ENCODE measurements at regions not wholly inside any gene's neighbourhood (a gene's known extent, or its start where the extent isn't known, plus 50 kb on each side); places are given as distances from the start of the nearest gene placed in this dataset.
"Not testable (repeated sequence)": the region's sequence is repeated elsewhere in the genome, so short reads cannot be mapped to it uniquely, and the experiment has no call there.

DNA sequence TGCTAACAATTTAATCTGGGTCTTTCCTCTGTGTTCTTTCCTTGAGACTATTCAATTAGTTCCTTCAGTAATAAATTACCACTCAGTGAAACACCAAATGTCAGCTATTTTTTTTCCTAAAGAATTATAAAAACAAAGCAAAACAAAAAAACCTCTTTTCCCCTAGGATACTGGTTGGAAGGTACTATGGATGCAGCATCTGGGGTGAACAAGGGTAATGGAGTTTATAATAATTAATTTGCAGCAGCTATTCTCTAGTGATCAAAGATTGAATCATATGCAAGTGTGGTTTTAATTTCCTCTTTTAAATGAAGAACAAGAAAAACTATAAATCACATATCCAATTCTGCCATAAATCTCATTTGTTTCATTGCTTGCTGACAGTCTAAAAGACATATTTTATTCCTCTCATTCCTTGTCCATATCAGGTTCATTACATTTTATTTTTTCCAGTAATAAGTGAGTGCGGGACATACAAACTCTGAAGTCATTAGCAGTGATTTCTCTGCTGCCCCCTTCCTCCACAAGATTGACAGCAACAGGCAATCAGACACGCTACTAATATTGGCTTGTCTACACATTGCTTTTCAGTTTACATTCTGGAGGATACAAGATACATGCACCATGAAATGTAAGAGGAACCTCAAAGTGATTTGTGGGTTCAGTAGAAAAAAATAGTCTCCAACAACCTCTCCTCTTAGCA lies 1093.4 kb upstream of the SLIT2 start:
- no peak for DNase-seq (ENCODE audit: low read depth)

DNA sequence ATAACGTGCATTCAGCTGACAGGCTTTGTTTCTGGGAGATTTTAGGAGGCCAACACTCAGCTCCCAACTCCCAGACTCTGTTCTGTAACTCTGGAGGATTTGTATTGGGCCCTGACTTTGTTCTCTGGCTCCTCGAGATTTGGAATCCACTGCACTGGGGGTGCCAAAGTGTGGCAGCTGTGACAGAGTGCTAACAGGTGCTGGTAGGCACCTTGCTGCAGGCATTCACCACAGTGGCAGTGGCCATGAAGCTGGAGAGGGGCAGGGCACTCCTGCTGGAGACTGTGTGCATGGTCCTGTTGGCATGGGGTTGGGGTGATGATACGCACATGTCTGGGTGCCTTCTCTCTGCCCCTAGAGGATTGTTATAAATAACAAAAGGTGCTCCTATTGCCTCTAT lies 1094.9 kb upstream of the SLIT2 start:
- DNase-seq (ENCODE audit: low read depth), result no peak

DNA sequence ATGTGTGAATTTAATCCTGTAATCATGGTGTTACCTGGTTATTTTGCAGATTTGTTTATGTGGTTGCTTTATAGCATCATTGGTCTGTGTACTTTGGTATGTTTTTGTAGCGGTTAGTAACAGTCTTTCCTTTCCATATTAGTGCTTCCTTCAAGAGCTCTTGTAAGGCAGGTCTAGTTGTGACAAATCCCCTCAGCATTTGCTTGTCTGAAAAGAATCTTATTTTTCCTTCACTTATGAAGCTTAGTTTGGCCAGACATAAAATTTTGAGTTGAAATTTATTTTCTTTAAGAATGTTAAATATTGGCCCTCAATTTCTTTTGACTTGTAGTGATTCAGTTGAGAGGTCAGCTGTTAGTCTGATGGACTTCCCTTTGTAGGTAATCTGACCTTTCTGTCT lies 1096.1 kb upstream of the SLIT2 start:
- DNase-seq (ENCODE audit: low read depth), result no peak

DNA sequence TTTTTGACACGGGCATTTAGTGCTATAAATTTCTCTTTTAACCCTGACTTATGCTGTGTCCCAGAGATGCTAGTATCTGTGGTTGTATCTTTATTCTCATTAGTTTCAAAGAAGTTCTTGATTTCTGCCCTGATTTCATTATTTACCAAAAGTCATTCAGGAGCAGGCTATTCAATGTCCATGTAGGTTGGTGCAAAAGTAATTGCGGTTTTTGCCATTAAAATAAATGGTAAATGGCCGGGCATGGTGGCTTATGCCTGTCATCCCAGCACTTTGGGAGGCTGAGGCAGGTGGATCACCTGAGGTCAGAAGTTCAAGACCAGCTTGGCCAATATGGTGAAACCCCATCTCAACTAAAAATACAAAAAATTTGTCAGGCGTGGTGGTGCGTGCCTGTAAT lies 1097.4 kb upstream of the SLIT2 start:
- DNase-seq (ENCODE audit: low read depth), result not testable (repeated sequence)

DNA sequence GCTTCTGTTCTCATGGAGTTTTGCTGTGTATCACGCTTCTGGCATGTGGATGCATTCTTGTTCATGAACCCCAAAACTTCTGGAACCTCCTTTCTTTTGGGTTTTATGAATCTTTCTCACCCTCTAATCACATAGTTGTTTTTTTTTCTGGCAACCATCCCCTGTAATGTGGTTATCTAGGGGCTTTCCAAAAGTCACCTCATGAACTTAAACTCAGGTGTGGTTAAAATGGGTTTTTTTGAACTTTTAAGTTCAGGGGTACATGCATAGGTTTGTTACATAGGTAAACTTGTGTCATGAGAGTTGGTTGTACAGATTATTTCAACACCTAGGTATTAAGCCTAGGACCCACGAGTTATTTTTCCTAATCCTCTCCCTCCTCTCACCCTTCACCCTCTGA lies 1099.4 kb upstream of the SLIT2 start:
- DNase-seq (ENCODE audit: low read depth), result no peak

DNA sequence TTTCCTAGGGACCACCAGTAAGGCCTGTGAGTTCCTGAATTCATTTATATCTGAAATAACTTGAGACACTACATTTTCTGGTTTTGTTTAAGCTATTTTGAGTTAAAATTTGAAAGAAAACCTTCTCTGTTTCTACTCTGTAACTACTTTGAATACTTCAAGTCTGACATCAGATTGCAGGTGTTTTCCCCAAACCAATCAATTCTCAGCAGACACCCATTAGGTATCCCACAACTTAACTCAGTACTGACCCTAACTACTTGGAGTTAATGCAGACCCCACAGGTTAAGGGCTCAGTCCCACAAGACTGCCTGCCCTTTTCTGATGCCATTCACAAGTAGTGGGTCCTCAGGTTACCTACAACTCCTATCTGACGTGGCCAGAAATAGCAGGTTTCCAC lies 1100.0 kb upstream of the SLIT2 start:
- no peak for DNase-seq (ENCODE audit: low read depth)

DNA sequence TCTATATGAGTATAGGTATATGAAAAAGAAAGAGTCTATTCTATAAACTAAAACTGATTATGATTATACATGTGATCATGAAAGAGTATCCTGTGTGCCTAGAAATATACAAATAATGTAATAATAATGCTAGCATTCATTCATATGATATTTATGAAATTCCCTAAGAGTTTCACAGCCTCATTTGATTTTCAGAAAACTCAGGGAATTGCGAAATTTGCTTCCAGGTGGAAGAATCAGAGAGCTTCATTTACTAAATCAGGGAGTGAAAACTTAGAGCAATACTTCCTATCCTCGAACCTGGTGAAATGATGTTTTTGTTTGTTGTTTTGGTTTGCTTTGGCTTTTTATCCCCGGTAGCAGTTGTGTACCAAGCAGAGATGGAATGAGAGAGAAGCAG lies 1105.7 kb upstream of the SLIT2 start:
- no peak for DNase-seq (ENCODE audit: low read depth)

DNA sequence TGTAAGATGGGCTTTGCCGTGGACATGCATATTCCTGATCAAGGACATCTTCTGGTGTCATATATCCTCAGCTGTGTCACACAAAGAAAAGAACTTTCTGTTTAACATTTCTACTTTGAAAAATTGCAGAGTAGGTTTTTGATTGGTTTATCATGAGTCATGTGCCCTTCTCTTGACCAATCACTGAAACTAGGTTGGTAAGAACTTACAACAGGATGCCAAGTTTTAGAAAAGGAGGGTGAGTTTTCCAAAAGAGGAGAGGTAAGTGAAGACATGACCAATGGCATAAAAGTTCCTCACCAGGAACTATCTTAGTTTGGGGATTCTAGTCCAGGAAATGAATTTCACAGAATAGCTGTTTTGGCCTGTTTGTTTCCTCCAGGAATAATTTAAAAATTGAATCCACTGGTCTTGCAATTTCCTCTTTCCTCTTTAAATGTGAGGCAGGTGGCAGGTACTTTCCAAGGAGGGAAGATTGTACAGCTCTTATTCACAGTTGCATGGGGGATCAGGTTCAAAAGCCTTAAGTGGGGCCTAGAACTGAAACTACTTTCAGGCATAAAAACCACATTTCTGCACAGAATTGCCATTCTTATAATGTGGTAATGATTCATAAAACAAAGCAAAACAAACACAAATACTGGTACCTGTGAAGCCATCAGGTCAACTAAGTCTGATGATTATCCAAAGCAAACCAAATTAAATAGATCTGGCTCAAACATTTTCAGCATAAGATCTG lies 1114.5 kb upstream of the LCORL start:
- no peak for DNase-seq (ENCODE audit: low read depth)

DNA sequence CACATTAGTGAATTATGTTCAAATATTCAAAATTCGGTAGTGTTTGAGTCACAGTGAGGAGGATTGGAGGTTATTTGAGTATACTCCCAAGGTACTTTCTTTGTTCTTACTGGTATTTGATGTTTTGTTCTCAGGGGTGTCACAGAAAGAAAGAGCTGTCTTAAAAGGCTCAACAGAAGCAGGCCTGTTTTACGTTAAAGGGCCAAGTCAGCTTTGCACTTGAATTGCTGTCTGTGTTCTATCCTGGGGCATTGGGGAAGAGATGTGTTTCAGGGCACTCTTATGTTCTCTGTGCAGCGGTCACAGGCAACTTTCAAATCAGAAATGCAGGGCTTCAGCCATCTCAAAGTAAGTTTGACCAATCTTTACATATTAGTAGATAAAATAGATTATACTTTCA lies 1113.1 kb upstream of the LCORL start:
- DNase-seq (ENCODE audit: low read depth), result no peak

DNA sequence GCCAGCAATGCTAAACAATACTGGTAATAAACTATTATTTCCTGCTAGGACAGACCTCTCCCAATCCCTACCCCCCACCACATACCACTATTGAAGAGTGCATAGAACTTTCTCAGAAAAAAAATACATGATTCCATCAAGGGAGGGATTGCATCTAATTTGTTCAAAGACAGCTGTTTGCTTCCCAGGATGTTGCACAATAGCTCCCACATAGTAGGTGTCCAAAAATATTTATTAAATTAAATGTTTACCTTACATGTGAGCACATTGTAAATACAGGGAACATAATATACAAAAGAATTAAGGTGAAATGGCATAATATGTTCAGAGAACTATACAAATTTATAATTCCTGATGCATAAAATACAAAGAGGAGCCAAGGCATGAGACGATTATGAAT lies 1111.8 kb upstream of the LCORL start:
- DNase-seq (ENCODE audit: low read depth), result no peak

DNA sequence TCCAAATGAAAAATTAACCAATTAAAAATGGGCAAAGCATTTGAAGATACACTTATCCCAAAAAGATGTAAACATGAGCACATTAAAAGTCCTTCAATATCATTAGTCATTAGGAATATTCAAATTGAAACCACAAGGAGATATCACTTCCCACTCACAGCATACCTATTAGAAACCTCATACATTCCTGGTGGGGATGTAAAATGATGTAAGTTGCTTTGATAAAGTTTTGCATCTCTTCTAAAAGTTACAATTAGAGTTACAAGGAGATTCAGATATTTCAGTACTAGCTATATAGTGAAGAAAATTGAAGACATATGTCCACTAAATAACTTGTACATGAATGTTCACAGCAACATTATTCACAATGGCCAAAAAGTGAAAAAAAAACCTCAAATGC lies 1109.3 kb upstream of the LCORL start:
- DNase-seq (ENCODE audit: low read depth), result no peak

DNA sequence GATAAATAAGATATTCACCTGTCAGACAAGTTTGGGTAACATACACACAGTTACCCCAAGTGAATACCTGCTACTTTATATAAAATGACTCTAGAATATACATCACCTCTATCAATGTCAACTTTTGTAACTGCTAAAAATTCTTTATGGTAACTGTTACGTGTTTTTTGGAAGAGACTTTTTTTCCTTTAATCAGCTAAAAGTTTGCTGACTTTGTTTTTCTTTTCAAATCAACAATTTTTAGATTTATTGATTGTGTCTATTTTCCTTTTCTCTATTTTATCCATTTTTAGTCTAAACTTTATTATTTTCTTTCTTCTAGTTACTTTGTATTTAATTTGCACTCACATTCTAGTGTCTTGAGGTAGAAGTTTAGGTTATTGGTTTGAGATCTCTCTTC lies 1106.6 kb upstream of the LCORL start:
- DNase-seq (ENCODE audit: low read depth), result no peak

DNA sequence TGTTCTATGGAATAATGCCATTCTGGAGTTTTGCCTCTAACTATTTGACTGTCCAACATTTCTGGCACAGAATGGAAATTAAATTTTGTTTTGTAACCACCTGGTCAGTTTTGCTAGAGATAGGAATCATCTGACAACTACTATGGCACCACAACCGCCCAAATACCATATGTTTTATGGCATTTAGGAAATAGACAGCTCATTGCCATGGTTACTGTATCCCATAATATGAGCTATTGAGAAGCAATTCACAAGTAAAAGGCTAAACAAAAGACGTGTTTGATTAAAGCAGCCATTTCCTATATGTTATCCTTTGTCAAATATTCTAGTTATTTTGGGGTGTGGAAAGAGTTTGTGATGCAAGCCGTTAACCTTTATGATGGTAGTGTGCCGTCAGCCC lies 1105.3 kb upstream of the LCORL start:
- no peak for DNase-seq (ENCODE audit: low read depth)

DNA sequence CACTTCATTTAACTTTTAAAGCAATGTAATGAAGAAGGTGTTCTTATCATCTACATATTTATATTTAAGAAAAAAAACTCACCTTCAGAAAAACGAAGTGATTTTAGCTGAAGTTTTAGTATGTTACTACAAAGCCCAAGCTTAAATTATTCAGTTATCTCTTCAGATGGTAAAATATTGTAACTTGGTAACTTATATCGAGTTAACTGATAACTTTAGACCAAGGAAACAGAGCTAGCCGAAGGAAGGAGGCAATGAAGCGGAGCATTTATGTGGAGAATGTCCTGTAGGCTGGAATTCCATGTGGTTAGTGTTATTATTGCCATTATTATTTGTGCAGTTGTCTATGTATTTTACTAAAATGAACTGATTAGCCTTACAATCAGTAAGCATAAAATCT lies 1102.1 kb upstream of the LCORL start:
- no peak for DNase-seq (ENCODE audit: low read depth)

DNA sequence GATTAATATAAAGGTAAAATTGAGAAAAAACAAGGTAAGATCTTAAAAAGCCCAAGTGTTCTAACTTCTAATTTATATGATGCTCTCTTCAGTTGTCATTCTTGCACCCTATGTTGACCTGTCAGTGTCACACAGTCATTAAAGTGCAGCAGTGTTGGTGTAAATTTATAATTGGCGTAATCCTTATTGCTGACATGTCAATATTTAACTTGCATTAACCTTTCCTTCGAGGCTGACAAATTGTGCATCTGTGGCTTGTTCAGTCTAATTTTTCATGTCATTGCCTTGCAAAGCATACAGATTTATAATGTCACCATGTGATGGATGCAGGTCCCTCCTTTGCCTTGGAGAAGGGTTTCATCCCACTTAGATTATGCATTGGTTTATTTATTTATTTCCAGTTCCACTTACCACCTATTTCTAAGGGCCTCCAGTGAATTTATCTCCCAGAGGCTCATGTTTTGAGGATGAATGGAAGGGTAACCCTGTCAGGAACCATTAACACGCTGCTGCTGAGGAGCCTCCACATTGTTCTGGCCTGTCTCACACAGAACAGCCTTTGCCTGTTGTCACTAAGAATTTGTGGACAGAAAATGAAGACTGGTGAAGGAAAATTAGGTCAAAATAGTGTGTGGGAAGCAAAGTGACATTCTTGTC lies 1098.5 kb upstream of the LCORL start:
- no peak for DNase-seq (ENCODE audit: low read depth)

DNA sequence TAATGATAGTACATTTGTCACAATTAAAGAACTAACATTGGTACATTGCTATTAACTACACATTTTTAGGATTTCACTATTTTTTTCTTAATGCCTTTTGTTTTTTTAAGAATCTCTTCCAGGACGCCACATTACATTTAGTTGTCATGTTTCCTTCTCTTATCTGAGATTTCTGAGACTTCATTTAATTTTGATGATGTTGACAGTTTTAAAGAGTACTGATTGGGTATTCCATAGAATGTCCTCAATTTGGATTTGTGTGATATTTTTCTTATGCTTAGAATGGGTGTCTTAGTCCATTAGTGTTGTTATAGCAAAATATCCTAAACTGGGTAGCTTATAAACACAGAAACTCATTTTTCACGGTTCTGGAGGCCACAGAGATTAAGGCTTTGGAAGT lies 1095.5 kb upstream of the LCORL start:
- no peak for DNase-seq (ENCODE audit: low read depth)

DNA sequence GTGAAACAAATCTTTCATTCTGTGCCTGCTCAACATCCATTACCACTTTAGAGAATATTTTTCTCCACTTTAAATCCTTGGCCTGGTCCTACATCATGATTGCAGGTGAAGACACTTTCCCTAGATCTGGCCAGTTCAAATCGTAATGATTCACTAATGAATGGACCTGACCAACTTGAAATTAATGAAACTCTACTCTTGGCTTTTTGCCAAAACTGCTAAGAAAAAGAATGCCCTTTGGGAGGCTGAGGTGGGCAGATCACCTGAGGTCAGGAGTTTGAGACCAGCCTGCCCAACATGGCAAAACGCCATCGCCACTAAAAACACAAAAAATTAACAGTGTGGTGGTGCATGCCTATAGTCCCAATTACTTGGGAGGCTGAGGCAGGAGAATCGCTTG lies 1082.6 kb upstream of the LCORL start:
- no peak for DNase-seq (ENCODE audit: low read depth)

DNA sequence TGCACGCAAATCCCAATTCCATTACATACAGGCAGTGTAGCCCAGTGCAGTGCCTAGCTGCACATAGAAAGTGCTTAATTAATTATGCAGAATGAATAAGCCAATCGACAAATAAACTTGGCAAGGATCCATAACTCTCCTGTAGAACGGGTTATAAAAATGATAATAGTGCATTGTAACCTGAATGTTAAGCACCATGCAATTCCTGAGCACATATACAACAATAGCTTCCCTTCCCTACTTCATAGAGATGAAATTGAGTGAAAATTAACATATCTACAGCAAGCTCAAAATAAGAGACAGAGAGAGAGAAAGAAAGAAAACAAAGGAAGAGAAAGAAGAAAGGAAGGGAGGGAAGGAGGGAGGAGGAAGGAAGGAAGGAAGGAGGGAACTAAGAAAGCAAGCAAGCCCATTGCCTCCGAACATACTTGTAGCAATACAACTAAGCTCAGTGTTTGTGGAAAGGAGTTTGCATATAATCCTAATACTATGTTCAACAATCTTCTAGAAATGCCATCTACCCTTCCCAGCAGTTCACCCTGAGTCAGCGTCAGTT lies 1074.0 kb upstream of the LCORL start:
- DNase-seq (ENCODE audit: low read depth), result no peak

DNA sequence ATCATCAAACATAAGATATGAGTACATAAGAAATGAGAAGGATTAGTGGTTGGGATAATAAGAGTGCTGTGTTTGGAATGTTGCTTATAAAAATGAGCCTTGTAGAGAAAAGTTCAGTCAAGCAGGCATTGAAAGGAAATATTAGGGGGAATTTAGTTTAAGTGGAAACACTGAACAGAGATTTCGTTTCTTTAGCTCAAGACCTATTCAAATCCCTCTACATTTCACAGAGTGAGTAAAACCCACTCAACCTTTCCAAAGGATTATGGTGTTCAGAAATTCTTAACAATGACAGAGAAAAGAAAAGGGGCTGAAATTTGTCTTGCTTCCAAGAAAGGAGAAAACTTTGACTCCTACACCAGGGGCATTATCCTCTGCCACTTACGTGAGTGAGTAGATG lies 1072.4 kb upstream of the LCORL start:
- DNase-seq (ENCODE audit: low read depth), result no peak

DNA sequence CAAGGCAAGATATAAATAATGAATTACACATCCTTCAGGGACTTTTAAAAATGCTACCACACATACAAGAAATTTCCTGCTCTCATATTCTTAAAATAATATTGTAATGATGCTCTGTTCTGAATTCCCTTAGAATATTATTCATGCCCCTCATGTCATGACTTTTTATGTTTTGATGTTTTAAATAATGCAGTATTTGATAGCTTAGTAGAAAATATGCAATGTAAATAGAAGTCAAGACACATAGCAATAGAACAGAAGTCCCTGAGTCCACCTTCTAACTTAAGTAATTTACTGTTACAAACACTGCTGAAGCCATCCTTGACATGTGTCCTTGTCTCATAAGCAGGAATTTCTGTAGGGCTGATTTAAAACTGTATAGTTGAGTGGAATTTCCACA lies 1071.2 kb upstream of the LCORL start:
- no peak for DNase-seq (ENCODE audit: low read depth)

DNA sequence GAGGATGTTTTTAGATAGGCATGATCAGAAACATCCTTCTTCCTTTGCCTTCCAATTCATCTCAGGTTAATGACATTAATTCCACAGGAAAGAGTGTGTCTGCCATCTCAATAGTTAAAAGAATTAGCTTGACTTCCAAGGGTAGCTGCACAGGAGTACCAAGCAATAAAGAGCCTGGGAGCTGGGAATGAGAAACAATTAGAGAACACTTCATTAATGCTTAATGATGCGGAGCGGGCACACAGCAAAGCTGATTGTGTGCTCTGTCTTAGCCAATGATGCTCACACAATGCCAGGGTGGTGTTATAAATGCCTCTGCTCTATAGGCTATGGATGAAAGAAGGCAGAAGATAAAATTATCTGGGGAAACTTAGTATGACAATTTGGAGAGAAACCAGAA lies 1052.5 kb upstream of the LCORL start:
- DNase-seq (ENCODE audit: low read depth), result no peak

DNA sequence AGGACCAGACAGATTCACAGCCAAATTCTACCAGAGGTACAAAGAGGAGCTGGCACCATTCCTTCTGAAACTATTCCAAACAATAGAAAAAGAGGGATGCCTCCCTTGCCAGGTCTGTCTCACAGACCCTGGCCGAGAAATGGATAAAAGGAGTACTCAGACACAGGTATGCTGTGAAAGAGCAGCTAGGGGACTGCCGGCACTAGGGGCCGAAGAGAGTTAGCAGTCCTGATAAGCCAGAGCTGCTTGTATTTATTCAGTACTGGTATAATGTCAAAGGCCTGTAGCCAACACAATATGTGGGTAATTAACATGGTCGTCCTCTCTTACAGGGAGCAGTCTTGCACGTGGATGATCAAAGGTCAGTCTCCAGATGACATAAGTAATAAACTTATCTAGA lies 1042.1 kb upstream of the LCORL start:
- no peak for DNase-seq (ENCODE audit: low read depth)

DNA sequence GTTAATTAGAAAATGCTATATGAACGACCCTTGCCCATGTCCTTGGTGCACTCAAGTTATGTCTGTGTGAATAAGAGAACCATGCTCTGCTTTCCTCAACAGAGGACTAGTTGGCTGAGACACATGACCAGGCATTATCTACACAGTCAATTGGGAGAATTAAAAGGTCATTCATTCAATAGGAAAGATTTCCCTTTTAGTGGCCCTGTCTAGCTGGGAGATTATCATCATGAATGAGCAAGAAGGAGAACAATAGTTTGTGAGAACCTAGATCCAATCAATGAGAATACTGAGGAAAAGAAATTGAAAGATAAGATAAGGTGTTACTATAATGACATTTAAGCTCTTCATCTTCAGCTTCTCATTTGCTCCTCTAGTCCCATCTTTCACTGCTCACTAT lies 1033.4 kb upstream of the LCORL start:
- DNase-seq (ENCODE audit: low read depth), result no peak
